GM23338 (cell line): ENCODE measurements at regions not wholly inside any gene's neighbourhood (a gene's known extent, or its start where the extent isn't known, plus 50 kb on each side); places are given as distances from the start of the nearest gene placed in this dataset.

Source experiments
- ATAC-seq: fragments of 200-7000 bp; cut with Tn5 transposase; 3 replicates; pipeline ENCODE4 v1.9.1; 2020
- DNase-seq: peaks from one replicate; pipeline ENCODE4 v3.0.0-alpha.2; 2015; ENCODE audit warnings: low spot score
- H2AFZ ChIP-seq: fragments of 200-600 bp; sonication (generic); 2 replicates; pipeline ENCODE4 v1.8.0; 2016; ENCODE audit warnings: antibody characterized with exemption, mild to moderate bottlenecking, moderate library complexity
- H3F3A ChIP-seq: fragments of 200-600 bp; sonication (generic); replicated peaks from 2 replicates; pipeline ENCODE4 v1.8.0; 2017; ENCODE audit warnings: antibody characterized with exemption, mixed run types, low read depth
- H3K27ac ChIP-seq: fragments of 200-600 bp; sonication (generic); 2 replicates; pipeline ENCODE4 v1.6.1; 2016; ENCODE audit warnings: low read depth
- H3K27me3 ChIP-seq: fragments of 200-600 bp; sonication (generic); 2 replicates; pipeline ENCODE4 v1.8.0; 2016; ENCODE audit warnings: mild to moderate bottlenecking, mixed run types, moderate library complexity; ENCODE audit not compliant: insufficient read depth
- H3K36me3 ChIP-seq: fragments of 200-600 bp; sonication (generic); 2 replicates; pipeline ENCODE4 v1.8.0; 2016; ENCODE audit warnings: mild to moderate bottlenecking; ENCODE audit not compliant: insufficient read depth
- H3K4me1 ChIP-seq: fragments of 200-600 bp; sonication (generic); 2 replicates; pipeline ENCODE4 v1.8.0; 2016; ENCODE audit warnings: mild to moderate bottlenecking, moderate library complexity; ENCODE audit not compliant: insufficient read depth
- H3K4me2 ChIP-seq: fragments of 200-600 bp; sonication (generic); 2 replicates; pipeline ENCODE4 v1.7.1; 2017; ENCODE audit warnings: mixed run types
- H3K4me3 ChIP-seq: fragments of 200-600 bp; sonication (generic); 2 replicates; pipeline ENCODE4 v1.6.1; 2016; ENCODE audit warnings: mixed run types
- H3K79me2 ChIP-seq: fragments of 200-600 bp; sonication (generic); replicated peaks from 2 replicates; pipeline ENCODE4 v1.8.0; 2017; ENCODE audit warnings: mild to moderate bottlenecking; ENCODE audit not compliant: insufficient read depth
- H3K9me2 ChIP-seq: fragments of 200-600 bp; sonication (generic); 2 replicates; pipeline ENCODE4 v1.8.0; 2017; ENCODE audit not compliant: insufficient read depth
- H4K20me1 ChIP-seq: fragments of 200-600 bp; sonication (generic); replicated peaks from 2 replicates; pipeline ENCODE4 v1.8.0; 2017; ENCODE audit warnings: mild to moderate bottlenecking; ENCODE audit not compliant: insufficient read depth
- H3K27ac Mint-ChIP-seq: 2 replicates; pipeline ENCODE4 v1.8.0; 2020; ENCODE audit warnings: inconsistent platforms, mild to moderate bottlenecking, moderate library complexity, mixed read lengths
- H3K27me3 Mint-ChIP-seq: 3 replicates; pipeline ENCODE4 v1.8.0; 2022; ENCODE audit warnings: low read depth, mild to moderate bottlenecking, moderate library complexity, mixed read lengths, inconsistent platforms; ENCODE audit not compliant: insufficient read depth, poor library complexity
- H3K36me3 Mint-ChIP-seq: 3 replicates; pipeline ENCODE4 v1.8.0; 2021; ENCODE audit warnings: low read depth, mild to moderate bottlenecking, inconsistent platforms, moderate library complexity, mixed read lengths
- H3K4me1 Mint-ChIP-seq: 3 replicates; pipeline ENCODE4 v1.8.0; 2020; ENCODE audit warnings: mild to moderate bottlenecking, inconsistent platforms, mixed read lengths
- H3K4me3 Mint-ChIP-seq: 3 replicates; pipeline ENCODE4 v1.8.0; 2021; ENCODE audit warnings: moderate library complexity, mild to moderate bottlenecking, inconsistent platforms, mixed read lengths
- H3K9me3 Mint-ChIP-seq: 3 replicates; pipeline ENCODE4 v1.8.0; 2020; ENCODE audit warnings: moderate library complexity, mild to moderate bottlenecking, inconsistent platforms, mixed read lengths
- CREB1 ChIP-seq: fragments of 250-450 bp; sonication (Bioruptor Pico); IDR thresholded peaks from 2 replicates; pipeline ENCODE4 v1.5.0; 2020; ENCODE audit warnings: low read depth, mild to moderate bottlenecking, moderate library complexity
- EZH2 ChIP-seq: fragments of 200-600 bp; sonication (generic); IDR thresholded peaks from one replicate; pipeline ENCODE4 v1.8.0; 2017; ENCODE audit warnings: antibody characterized with exemption, mild to moderate bottlenecking, low read depth; ENCODE audit not compliant: unreplicated experiment
- EZH2phosphoT487 ChIP-seq: fragments of 200-600 bp; sonication (generic); IDR thresholded peaks from one replicate; pipeline ENCODE4 v1.8.1; 2018; ENCODE audit warnings: antibody characterized with exemption; ENCODE audit not compliant: unreplicated experiment
- JUNB ChIP-seq: IDR thresholded peaks from one replicate; pipeline ENCODE4 v1.6.1; 2016; ENCODE audit warnings: antibody characterized with exemption; ENCODE audit not compliant: unreplicated experiment
- NANOG ChIP-seq: IDR thresholded peaks from 2 replicates; pipeline ENCODE4 v1.6.1; 2016; ENCODE audit warnings: antibody characterized with exemption, borderline replicate concordance
- POLR2AphosphoS5 ChIP-seq: IDR thresholded peaks from 2 replicates; pipeline ENCODE4 v1.6.1; 2016; ENCODE audit warnings: antibody characterized with exemption, low read depth
- STAT1 ChIP-seq: IDR thresholded peaks from one replicate; pipeline ENCODE4 v1.6.1; 2016; ENCODE audit warnings: antibody characterized with exemption; ENCODE audit not compliant: unreplicated experiment
- ZNF114 ChIP-seq: fragments of 250-450 bp; sonication (Bioruptor Pico); IDR thresholded peaks from 2 replicates; pipeline ENCODE4 v1.5.0; 2020; ENCODE audit warnings: mild to moderate bottlenecking, moderate library complexity
- ZNF331 ChIP-seq: fragments of 250-450 bp; sonication (Bioruptor Pico); IDR thresholded peaks from 2 replicates; pipeline ENCODE4 v1.5.0; 2020; ENCODE audit warnings: low read depth, mild to moderate bottlenecking, moderate library complexity
- TF ChIP-seq, protein P1 (sequence below): IDR thresholded peaks from 2 replicates; pipeline ENCODE4 v1.6.1; 2016; ENCODE audit warnings: antibody characterized with exemption
- TF ChIP-seq, protein P2 (sequence below), 2 experiments: fragments of 200-600 bp in 1 of 2; sonication (generic) in 1 of 2; conservative IDR thresholded peaks; 2 replicates each; pipeline versions ENCODE4 v1.5.1 to v1.6.1; 2016 to 2017; ENCODE audit warnings: antibody characterized with exemption in 2 of 2, low read depth in 2 of 2, mild to moderate bottlenecking in 2 of 2, moderate library complexity in 1 of 2
- TF ChIP-seq, protein P3 (sequence below): fragments of 250-450 bp; sonication (Bioruptor Pico); IDR thresholded peaks from 2 replicates; pipeline ENCODE4 v1.5.0; 2020; ENCODE audit warnings: mild to moderate bottlenecking, moderate library complexity
- TF ChIP-seq, protein P4 (sequence below): IDR thresholded peaks from one replicate; pipeline ENCODE4 v1.6.1; 2018; ENCODE audit warnings: antibody characterized with exemption; ENCODE audit not compliant: unreplicated experiment

DNA sequence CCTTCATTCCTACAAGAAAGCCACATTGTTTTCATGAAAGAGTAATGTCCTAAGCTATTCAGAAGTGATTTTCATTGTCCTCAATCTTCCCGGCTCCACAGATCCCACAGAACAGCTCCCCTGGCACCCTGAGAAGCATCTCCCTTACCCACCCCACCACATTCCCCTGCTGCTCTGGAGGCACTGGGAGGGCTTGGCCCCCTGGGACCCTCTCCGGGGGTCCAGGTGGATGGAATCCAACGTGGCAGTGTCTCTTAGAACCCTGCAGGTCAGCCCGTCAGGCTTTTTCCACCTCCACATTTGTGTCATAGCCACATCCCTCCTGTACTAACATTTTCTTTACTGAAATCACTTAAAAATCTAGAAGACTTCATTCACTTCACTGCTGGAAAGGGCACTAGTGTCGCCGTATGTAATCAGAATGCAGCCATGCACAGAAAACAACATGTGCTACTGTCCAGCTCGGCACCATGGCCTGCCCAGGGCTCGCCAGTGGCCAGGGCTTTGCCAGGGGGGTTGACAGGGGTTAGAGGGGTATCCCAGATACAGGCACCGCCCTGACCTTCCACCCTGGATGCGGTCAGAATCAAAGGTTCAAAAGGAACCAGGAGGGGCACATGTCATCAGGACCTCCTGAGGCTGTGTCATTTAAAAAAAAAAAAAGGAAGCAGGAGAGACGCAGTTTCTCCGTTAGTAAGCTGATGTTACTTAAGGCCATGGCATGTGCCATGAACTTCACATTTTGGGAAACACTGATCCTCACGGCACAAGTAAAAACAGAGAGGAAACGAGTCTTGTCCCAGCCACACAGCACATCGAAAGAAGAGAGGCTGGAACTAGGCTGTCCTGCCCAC lies 106.3 kb downstream of the LSM3 start:
- ATAC-seq: no peak
- H3K4me3 Mint-ChIP-seq: no peak overlapping the region

More for the DNA sequence above, 106.3 kb downstream of the LSM3 start:
- H3K9me3 Mint-ChIP-seq: no peaks in the 10 kb centered on the region
- H3K27ac ChIP-seq: no peak overlapping the region
- H2AFZ ChIP-seq: peak overlapping the region; percentile 81
- peaks cover 51% of the 10 kb centered on the region for H3K4me1 Mint-ChIP-seq
- H3K4me2 ChIP-seq: peak overlapping the region; percentile 46; the same call in 1 of the 2 replicates
- peaks cover 8% of the 10 kb centered on the region for H3K27me3 Mint-ChIP-seq
- TF ChIP-seq POLR2AphosphoS5 (no peak), JUNB (no peak), EZH2 (no peak), EZH2phosphoT487 (no peak), STAT1 (no peak), ZNF114 (CRISPR knock-in tag) (no peak), NANOG (no peak), ZNF331 (CRISPR knock-in tag) (no peak), CREB1 (CRISPR knock-in tag) (no peak)
- TF ChIP-seq, protein P1, sequence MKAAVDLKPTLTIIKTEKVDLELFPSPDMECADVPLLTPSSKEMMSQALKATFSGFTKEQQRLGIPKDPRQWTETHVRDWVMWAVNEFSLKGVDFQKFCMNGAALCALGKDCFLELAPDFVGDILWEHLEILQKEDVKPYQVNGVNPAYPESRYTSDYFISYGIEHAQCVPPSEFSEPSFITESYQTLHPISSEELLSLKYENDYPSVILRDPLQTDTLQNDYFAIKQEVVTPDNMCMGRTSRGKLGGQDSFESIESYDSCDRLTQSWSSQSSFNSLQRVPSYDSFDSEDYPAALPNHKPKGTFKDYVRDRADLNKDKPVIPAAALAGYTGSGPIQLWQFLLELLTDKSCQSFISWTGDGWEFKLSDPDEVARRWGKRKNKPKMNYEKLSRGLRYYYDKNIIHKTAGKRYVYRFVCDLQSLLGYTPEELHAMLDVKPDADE: no peak
- TF ChIP-seq, protein P2, sequence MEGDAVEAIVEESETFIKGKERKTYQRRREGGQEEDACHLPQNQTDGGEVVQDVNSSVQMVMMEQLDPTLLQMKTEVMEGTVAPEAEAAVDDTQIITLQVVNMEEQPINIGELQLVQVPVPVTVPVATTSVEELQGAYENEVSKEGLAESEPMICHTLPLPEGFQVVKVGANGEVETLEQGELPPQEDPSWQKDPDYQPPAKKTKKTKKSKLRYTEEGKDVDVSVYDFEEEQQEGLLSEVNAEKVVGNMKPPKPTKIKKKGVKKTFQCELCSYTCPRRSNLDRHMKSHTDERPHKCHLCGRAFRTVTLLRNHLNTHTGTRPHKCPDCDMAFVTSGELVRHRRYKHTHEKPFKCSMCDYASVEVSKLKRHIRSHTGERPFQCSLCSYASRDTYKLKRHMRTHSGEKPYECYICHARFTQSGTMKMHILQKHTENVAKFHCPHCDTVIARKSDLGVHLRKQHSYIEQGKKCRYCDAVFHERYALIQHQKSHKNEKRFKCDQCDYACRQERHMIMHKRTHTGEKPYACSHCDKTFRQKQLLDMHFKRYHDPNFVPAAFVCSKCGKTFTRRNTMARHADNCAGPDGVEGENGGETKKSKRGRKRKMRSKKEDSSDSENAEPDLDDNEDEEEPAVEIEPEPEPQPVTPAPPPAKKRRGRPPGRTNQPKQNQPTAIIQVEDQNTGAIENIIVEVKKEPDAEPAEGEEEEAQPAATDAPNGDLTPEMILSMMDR (conservative IDR thresholded peaks at IDR 0.05; ENCODE audit: low read depth in 2 of 2): no peak
- TF ChIP-seq, protein P3, sequence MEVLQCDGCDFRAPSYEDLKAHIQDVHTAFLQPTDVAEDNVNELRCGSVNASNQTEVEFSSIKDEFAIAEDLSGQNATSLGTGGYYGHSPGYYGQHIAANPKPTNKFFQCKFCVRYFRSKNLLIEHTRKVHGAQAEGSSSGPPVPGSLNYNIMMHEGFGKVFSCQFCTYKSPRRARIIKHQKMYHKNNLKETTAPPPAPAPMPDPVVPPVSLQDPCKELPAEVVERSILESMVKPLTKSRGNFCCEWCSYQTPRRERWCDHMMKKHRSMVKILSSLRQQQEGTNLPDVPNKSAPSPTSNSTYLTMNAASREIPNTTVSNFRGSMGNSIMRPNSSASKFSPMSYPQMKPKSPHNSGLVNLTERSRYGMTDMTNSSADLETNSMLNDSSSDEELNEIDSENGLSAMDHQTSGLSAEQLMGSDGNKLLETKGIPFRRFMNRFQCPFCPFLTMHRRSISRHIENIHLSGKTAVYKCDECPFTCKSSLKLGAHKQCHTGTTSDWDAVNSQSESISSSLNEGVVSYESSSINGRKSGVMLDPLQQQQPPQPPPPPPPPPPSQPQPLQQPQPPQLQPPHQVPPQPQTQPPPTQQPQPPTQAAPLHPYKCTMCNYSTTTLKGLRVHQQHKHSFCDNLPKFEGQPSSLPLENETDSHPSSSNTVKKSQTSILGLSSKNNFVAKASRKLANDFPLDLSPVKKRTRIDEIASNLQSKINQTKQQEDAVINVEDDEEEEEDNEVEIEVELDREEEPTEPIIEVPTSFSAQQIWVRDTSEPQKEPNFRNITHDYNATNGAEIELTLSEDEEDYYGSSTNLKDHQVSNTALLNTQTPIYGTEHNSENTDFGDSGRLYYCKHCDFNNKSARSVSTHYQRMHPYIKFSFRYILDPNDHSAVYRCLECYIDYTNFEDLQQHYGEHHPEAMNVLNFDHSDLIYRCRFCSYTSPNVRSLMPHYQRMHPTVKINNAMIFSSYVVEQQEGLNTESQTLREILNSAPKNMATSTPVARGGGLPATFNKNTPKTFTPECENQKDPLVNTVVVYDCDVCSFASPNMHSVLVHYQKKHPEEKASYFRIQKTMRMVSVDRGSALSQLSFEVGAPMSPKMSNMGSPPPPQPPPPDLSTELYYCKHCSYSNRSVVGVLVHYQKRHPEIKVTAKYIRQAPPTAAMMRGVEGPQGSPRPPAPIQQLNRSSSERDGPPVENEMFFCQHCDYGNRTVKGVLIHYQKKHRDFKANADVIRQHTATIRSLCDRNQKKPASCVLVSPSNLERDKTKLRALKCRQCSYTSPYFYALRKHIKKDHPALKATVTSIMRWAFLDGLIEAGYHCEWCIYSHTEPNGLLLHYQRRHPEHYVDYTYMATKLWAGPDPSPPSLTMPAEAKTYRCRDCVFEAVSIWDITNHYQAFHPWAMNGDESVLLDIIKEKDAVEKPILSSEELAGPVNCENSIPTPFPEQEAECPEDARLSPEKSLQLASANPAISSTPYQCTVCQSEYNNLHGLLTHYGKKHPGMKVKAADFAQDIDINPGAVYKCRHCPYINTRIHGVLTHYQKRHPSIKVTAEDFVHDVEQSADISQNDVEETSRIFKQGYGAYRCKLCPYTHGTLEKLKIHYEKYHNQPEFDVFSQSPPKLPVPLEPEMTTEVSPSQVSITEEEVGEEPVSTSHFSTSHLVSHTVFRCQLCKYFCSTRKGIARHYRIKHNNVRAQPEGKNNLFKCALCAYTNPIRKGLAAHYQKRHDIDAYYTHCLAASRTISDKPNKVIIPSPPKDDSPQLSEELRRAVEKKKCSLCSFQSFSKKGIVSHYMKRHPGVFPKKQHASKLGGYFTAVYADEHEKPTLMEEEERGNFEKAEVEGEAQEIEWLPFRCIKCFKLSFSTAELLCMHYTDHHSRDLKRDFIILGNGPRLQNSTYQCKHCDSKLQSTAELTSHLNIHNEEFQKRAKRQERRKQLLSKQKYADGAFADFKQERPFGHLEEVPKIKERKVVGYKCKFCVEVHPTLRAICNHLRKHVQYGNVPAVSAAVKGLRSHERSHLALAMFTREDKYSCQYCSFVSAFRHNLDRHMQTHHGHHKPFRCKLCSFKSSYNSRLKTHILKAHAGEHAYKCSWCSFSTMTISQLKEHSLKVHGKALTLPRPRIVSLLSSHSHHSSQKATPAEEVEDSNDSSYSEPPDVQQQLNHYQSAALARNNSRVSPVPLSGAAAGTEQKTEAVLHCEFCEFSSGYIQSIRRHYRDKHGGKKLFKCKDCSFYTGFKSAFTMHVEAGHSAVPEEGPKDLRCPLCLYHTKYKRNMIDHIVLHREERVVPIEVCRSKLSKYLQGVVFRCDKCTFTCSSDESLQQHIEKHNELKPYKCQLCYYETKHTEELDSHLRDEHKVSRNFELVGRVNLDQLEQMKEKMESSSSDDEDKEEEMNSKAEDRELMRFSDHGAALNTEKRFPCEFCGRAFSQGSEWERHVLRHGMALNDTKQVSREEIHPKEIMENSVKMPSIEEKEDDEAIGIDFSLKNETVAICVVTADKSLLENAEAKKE (CRISPR knock-in tag): no peak
- TF ChIP-seq, protein P4, sequence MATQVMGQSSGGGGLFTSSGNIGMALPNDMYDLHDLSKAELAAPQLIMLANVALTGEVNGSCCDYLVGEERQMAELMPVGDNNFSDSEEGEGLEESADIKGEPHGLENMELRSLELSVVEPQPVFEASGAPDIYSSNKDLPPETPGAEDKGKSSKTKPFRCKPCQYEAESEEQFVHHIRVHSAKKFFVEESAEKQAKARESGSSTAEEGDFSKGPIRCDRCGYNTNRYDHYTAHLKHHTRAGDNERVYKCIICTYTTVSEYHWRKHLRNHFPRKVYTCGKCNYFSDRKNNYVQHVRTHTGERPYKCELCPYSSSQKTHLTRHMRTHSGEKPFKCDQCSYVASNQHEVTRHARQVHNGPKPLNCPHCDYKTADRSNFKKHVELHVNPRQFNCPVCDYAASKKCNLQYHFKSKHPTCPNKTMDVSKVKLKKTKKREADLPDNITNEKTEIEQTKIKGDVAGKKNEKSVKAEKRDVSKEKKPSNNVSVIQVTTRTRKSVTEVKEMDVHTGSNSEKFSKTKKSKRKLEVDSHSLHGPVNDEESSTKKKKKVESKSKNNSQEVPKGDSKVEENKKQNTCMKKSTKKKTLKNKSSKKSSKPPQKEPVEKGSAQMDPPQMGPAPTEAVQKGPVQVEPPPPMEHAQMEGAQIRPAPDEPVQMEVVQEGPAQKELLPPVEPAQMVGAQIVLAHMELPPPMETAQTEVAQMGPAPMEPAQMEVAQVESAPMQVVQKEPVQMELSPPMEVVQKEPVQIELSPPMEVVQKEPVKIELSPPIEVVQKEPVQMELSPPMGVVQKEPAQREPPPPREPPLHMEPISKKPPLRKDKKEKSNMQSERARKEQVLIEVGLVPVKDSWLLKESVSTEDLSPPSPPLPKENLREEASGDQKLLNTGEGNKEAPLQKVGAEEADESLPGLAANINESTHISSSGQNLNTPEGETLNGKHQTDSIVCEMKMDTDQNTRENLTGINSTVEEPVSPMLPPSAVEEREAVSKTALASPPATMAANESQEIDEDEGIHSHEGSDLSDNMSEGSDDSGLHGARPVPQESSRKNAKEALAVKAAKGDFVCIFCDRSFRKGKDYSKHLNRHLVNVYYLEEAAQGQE: no peak
- H3K36me3 Mint-ChIP-seq: no peaks in the 10 kb centered on the region; the same call in 2 of the 3 replicates
- no peak for DNase-seq
- no peaks in the 10 kb centered on the region for H4K20me1 ChIP-seq
- H3K36me3 ChIP-seq: no peaks in the 10 kb centered on the region
- H3K9me2 ChIP-seq: no peaks in the 10 kb centered on the region
- no peaks in the 10 kb centered on the region for H3K27me3 ChIP-seq
- no peak overlapping the region for H3K27ac Mint-ChIP-seq
- no peak overlapping the region for H3K4me3 ChIP-seq
- no peaks in the 10 kb centered on the region for H3K79me2 ChIP-seq
- H3K4me1 ChIP-seq: peaks cover 34% of the 10 kb centered on the region
- H3F3A ChIP-seq: no peaks in the 10 kb centered on the region; the same call in 1 of the 2 replicates
